Activated T-cell treated with anti-CD3 and anti-CD28 coated beads for 24 hours (primary cell): ENCODE measurements at regions not wholly inside any gene's neighbourhood (a gene's known extent, or its start where the extent isn't known, plus 50 kb on each side); places are given as distances from the start of the nearest gene placed in this dataset.

Source experiments
- DNase-seq: peaks from one replicate; pipeline ENCODE4 v3.0.0-alpha.2; 2020; ENCODE audit warnings: low read depth

DNA sequence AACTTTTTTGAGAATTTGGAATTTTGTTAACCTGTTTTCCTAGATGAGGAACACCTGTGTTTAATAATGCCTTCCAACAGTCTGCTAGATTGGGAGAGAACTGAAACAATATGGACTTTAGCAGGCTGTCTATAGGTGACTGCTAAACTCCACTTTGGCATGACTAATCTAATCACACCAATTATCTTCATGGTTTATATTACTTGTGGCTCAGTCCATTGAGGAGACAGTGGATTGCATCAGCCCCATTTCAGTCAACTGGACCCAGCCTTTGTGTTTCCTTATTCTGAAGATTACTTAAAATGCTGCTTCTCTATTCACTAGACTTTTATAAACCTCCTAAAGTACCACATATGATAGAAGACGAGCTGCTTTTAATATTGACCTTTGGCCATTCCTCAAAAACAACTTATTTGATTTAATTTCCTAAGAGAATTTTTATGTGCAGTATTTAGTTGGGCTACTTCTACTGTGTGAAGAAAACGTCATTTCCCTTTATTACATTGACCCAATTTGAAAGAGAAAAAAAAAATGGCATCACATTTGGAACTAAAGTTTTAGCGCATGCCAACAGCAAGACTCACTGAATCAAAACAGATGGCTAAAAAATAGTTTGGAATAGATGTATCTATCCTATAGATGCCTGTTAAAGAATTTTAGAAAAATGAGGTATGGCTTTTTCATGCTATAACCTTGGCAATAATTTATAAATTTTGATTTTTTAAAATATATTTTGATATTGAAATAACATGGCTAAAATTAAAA lies 295.8 kb downstream of the NDFIP2 start:
- no peak for DNase-seq

DNA sequence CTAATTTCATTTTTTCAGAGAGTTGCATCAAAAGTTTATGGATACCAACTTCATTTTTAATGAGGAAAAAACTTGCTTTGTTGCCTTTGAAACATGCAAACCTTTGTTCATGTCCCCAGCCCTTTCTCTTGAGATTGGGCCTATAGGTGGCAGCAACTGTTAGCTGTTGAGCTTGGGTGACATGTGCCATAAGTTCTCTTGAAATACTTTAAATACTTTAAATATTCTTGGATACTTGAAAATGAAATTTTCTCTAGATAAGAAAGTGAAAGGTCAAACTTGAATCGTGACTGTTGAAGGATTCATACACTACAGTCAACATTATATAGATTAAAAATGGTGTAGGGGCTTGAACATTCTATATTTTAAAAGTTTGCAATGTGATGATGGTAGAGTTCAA lies 294.9 kb downstream of the NDFIP2 start:
- no peak for DNase-seq

DNA sequence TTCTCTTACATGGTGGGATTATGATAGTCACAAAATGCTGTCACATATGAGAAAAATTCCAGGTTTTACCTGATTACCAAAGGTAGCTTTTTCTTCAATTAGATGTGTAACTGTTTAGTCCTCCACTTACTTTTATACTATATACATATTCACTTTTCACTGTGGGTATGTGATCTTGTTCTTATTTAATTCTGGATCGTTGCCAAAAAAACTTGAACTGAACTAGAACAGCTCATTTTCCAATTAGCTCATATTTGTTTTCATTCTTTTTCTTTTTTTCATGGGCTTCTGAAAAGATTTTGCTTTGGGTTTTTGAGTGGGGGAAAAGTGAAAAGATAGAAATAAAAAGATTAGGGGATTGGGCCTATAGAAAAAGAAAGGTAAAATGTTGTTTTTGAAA lies 291.9 kb downstream of the NDFIP2 start:
- no peak for DNase-seq

DNA sequence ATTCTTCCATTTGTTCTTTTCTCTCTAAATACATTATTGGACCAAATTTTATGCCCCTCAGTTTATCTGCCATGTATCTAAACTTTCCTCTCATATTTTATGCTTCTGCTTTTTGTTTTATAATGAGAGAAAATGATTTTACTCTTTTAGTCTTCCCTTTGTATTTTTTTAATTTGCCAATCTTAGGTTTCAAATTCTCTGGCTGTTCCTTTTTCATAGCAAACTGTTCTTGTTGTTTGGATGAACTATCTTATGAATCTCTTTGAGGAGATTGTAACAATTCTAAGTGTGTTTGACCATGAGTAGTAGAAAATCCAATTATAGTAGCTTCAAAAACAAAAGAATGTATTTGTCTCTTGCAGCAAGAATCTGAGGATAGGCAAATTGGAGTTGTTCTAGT lies 290.5 kb downstream of the NDFIP2 start:
- no peak for DNase-seq

DNA sequence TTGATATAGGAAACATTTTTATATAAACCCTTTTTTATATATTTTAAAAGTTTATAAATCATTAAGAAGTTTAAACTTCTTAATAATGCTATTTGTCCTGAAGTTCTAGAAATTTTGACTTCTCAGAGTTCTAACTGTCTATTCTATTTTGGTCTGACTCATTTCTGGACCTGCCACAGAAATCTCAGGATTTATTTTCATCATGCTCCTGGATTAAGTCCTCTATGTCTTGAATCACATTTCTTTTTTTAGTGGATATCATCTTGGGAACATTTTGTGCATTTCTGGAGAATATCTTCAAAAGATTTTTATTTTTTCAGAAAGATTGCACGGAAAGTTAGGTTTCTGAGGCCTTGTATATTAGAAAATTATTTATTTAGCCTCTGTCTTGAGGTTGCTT lies 289.1 kb downstream of the NDFIP2 start:
- no peak for DNase-seq

DNA sequence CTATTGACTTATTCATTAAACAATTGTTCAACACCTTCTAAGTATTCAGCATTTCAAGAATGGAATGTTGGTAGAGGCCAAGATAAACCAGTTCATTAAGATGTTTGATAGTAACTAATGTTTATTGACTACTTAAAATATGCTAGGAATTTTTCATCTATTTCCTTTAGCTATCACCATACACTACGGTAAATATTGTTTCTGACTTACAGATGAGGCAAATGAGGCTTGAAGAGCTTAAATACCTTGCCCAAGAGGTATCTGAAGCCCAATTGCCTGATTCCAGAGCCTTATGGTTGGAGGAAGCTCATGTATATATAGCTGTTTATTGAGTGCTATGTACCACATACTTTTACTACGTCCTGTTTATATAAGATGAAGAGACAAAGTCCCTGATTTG lies 286.2 kb downstream of the NDFIP2 start:
- DNase-seq = no peak

DNA sequence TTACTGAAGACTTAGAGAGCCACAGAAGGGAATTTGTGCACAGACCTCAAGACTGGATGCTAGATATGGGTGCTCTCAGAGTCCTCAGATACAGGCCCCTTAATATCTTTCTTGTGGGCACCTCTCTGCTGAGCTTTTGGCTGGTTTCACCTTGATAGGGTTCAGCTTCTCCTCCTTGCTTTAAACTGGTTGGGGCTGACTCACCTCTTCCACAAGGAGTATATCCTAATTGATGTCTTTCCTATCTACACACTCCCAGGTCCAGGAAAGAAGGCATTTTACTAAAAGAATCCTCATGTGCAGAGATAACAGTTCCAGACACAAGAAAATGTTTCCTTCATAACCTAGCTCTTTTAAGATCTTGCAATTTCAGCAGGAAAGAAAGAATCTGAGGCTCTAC lies 284.4 kb downstream of the NDFIP2 start:
- no peak for DNase-seq

DNA sequence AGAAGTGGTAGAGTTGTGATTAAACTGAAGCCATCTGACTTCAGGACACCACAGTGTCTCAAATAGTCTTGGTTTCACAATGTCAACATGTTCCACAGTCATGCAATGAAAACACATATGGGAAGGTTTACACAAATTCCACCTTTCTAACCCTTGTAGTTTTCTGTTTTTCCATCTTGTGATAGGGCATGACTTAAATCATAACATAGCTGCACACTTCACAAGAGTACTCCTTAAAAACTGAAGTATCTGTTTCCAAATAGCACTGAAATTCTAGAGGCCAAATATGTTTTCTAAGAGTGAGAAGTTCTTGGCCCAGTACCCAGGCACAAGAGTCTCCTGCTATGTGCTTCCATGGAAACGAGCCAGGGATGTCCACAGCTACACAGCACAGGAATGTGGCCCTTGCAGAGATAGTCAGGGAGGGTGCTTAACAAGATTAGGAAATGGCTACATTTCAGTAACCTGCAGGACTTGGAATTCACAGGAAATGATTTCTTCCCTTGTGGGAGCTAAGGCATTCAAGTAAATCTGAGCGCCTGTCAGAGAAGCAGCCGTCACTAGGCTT lies 269.1 kb downstream of the NDFIP2 start:
- DNase-seq = no peak

DNA sequence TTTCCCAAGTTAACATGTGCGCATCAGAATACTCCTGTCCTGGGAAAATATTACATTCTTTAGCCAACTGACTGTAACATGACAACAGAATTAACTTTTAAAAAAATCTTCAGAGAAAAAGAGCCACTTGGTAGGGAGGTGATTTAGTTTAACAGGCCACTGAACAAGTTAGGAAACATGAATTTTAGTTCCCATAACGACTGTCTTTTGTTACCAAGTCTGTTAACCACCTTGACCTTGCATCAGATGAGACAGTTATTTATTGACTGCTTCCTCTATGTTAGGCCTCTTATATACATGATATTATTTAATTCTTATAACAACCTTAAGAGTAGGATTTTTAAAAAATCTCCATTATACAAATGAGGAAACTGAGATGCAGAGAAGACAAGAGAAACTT lies 268.6 kb downstream of the NDFIP2 start:
- no peak for DNase-seq

DNA sequence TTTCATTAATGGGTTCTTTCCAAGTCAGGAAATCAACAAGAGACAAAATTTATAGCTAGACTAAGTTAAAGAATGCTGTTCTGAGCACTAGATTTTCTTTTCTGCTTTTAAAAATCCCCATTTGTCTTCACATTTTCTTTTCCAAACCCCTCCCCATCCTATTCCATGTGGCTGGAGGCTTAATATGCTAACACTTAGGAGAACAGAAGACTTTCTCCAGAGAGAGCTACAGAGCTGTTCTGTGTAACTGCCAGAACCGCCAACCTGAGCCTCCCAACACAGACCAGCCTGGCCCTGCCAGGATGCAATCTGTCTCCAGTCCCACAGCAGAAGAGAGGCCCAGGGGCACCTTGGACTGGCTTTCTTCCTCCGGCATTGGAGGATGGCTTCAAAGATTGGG lies 264.1 kb downstream of the NDFIP2 start:
- no peak for DNase-seq

DNA sequence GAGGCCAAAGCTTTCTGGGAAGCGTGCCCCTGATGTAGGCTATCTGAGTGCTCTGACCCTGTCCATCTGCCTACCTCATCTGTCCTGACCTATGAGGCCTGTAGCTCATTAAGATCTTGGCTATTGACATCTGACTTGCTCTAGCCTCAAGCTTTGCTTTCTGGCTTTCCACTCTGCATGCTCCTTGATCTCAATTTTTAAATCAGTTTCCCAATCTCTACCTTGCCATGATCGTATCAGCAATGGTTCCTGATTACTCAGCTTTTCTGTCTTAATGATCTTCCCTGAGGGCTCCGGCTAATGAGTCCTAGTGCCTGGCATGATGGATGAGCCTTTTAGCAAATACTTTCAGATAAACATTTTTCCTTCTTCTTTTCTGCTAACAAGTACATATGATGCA lies 262.0 kb downstream of the NDFIP2 start:
- DNase-seq = no peak

DNA sequence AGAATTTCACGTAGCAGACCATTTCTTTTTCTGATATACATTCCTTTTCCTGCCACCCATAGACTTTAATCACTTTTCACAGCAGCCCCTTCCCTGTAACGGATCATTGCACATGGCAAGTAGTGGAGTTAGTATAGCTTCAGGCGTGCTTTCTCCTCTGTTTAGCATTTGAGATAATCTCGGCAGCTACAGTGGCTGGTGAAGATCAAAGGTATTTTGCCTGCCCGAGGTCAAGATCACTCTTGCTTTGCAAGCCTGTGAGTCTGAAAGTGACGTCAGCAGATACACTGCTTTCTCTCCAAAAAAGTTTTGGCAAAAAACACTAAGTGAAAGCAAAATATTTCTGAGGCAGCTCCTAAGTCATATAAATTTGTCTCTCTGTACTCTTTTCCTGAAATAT lies 260.0 kb downstream of the NDFIP2 start:
- no peak for DNase-seq

DNA sequence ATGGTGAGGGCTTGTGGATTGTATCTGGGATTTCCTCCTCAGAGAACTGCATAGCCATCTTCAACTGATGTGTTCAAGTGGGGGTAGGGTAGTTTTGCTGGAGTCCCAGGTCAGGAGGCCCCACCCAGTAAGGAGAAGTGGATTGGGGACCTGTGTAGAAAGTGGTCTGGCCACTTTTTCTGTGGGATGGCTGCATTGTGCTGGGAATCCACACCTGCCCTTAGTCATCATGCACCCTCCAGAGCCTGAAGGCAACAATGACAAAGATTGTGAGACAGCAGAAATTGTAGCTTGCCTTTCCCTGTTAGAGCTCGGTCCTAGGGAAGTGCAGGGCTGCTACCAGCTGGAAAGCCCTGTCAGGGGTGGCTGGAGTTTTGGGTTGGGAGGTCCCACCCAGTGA lies 255.4 kb downstream of the NDFIP2 start:
- no peak for DNase-seq

DNA sequence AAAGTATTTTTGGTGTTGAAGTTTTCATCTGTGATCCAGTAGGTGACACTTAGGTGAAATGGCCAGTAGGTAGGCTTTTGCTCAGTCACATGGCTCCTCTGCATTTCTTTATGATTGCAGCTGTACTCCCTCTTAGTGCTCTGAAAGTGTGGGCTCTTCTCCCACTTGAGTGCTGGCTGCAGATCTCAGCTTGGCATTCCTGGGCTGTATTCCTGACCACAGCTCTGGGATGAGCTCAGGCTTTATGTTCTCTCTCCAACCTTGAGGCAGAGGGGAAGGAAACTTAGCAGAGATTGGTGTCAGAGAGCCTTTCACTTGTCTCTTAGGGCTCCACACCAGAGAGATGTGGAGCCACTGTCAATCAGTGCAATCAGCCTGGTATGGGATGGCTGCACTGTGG lies 254.3 kb downstream of the NDFIP2 start:
- no peak for DNase-seq

DNA sequence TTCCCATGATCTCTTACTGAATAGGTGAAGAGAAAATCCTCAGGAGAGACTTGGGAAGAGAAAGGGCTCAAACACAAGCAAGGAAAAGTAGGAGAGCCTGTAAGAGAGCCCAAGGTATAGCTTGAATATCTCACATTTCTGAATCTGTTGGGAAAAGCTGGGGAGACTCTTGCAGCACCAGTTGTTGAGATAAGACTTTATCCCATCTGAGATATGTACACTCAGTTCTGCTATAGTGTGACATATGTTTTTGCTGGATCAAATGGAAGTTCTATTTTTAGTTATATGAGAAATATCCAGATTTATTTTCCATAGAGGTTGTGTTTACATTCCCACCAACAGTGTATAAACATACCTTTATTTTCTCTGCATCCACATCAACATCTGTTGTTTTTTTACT lies 246.1 kb downstream of the NDFIP2 start:
- no peak for DNase-seq

DNA sequence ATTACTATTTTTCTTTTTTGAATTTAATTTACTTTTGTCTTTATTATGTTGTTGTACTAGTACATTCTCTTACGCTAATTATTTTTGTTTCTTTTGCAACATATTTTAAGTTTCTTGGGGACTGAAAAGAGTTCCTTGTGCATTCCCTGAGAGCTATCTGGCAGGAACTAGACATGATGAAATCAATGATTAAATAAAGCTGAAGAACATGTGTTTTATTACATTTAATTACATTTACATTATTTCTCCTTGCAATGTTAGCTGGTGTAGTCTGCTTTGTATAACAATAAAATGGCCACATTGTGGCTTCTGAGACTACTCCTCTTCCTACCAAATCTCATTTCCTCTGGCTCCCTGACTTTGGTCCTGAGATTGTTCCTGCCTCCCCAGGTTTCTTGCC lies 244.9 kb downstream of the NDFIP2 start:
- DNase-seq = no peak

DNA sequence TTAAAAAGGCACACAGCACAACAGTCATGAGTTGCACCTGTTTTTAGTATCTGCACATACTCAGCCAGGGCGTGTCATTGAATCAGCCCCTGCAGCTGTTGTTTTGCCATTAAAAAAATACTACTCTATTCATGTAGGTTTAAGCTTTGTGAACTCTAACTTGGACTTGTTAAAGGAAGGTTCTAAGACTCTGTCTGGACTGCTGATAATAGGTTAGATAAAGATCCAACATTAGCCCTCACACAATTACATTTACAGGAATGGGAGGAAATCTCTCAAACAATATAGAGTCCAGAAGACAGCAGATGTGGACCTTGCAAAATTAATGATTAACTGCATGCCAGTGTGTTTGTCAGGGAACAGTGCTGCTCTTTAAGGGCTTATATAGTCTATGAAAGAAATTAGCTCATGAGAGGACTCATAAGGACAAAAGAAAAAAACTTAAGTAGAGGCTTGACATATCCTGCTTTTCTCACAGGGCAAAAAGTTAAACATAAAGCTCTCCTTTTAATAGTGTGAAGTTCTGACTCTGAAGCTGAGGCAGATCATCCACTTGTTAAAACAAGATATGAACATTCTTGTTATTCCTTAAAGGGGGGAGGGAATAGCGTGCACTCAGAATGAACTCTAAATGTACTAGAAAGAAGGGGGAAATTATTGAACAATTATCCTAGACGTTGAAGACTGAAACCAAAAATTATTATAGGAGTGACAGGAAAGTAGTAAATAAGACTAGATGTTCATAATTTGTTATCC lies 243.6 kb downstream of the NDFIP2 start:
- DNase-seq = no peak

DNA sequence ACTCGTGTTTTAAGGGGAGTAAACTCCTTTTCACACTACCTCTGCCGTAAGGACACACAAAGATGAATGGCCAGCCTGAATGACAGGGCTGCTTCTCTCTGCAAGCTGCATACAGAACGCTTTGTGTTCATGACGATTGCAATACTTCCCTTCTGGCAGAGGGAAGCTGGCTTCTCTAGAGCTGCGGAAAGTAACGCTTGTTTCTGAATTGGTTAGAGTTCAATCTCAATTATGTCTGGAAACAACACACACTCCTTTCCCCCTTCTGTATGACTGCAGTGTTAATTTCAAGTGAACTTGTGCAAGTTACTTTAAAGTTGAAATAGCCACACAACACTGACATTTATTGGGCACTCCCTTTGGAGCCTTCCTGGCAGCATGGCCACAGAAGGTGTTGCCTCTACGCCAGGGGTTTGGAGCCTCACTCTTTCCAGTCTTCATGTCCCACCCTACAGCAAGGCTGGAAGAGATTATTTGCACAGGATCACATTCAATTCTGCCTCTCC lies 242.6 kb downstream of the NDFIP2 start:
- DNase-seq = no peak

DNA sequence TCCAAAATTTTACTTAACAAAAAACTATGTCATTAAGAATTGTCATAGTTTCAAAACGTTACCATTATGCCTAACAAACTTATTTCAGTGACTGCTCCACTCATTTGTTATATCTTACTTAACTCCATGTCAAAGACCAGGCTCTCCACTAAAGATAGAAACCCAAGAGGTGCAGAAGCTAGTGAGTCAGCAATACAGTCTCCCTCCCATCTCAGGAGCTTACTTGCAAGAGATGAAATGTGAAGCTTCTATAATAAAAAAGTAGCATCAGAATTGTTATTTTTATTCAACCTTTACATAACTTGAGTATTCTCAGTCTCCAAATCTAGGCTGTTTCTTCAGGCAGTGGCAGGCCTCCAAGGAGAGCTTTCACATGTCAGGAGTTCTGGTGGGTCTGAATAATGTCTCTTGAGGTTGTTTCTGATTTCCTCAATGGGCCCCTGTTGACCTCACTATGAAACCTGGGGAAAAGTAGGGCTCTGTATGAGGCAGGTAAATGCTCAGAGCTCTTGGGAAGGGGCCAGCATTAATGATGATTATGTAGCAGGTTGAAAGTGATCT lies 242.0 kb downstream of the NDFIP2 start:
- DNase-seq = no peak

DNA sequence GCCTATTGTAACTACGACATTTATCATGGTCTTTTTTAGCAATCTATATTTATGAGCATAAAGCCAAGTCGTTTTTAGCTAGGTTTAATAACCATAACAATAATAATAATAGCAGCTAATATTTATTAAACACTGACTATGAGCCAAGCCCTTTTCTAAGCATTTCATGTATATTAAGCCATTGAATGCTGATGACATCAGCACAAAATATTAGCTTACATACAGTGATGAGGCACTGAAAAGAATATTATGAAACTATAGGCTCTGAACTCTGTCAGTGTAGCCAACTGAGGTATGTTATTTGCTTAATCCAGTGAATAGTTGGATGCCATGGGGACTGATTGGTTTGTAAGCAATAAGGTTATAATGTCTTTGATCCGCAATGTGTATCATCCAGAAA lies 235.2 kb downstream of the NDFIP2 start:
- no peak for DNase-seq

DNA sequence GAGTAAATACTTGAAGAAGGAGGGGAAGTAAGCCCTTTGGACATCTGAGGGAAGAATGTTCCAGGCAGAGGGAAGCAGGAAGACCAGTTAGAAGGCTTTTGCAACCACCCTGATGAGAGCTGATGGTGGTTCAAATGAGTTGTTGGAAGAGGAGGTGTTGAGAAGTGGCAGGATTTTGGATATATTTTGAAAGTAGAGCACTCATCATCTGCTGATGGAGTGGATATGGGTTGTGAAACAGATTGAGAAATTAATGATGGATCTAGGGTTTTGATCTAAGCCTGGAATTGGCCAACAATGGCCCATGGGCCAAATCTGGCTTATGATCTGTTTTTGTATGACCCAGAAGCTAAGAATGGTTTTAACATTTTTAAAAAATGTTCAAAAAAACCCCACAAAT lies 230.7 kb downstream of the NDFIP2 start:
- no peak for DNase-seq

DNA sequence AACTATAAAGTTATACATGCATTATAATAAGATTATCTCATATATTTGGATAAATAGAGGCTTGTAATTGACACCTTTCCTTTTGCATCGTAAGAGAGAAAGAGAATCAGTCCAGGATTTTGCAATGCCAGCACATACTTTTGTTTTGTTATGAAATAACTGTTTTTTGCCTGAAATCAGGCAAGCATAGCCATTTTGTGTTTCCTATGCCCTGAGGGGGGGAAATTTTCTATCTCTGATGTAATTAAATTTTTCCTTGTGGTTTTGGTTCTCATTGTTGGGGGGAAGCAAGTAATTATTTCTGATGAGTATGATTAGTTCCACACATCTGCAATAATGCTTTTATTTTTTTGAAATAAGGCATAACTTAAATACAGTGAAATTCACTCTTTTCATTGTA lies 229.4 kb downstream of the NDFIP2 start:
- DNase-seq = no peak

DNA sequence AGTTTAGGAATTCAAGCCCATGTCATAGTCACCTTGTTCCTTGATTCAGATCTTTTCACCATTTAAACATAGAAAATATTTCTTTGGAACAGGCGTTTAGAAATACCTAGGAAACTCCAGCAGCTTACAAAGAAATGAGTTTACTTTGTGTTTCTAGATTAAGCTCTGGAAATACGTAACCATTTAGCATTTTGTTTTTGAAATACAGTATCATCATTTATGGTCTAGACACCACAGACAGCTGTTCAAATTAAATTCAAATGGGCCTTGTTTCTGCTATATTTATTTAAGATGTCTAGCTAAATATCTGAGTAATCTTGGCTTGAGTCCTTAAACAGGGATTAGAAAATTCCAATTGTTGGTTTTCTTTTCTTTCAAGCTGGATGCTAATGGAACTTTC lies 228.5 kb downstream of the NDFIP2 start:
- DNase-seq = no peak
